SK-N-SH (cell line): ENCODE measurements at regions not wholly inside any gene's neighbourhood (a gene's known extent, or its start where the extent isn't known, plus 50 kb on each side); places are given as distances from the start of the nearest gene placed in this dataset.

ENCODE experiments used
- CTCF ChIA-PET: fragments of 300-600, 350-600 bp; formaldehyde crosslinking; extraction: SDS; loops from one replicate; lab custom pipeline; 2021; lab: Yijun Ruan, JAX
- POLR2A ChIA-PET: fragments of 350-600 bp; sonication (Branson Sonifier 250); formaldehyde crosslinking; extraction: SDS; loops from one replicate; lab custom pipeline; 2020; ENCODE audit warnings: antibody characterized with exemption, inconsistent platforms; lab: Yijun Ruan, JAX
- DNase-seq: peaks from one replicate; pipeline ENCODE4 v3.0.0; 2012
- H2AFZ ChIP-seq: fragments of 200-600 bp; sonication (generic); 2 replicates; pipeline ENCODE4 v1.8.1; 2016; ENCODE audit warnings: antibody characterized with exemption, mild to moderate bottlenecking, low read depth
- H3F3A ChIP-seq: fragments of 200-600 bp; sonication (generic); replicated peaks from 2 replicates; pipeline ENCODE3; 2016; ENCODE audit warnings: antibody characterized with exemption, mild to moderate bottlenecking; ENCODE audit not compliant: insufficient read depth
- H3K27ac ChIP-seq, 2 experiments: fragments of 200-500 bp in 1 of 2; fragments of 200-600 bp in 1 of 2; sonication (Bioruptor generic) in 1 of 2; sonication (generic), shearing (Covaris generic) in 1 of 2; 2 replicates each; pipeline versions ENCODE4 v1.5.1 to v1.6.1; 2014 to 2016; ENCODE audit warnings: low read depth in 2 of 2, inconsistent platforms in 1 of 2, low read length in 1 of 2, mild to moderate bottlenecking in 1 of 2, mixed read lengths in 1 of 2
- H3K27me3 ChIP-seq: fragments of 200-600 bp; sonication (generic), shearing (Covaris generic); 2 replicates; pipeline ENCODE4 v1.6.1; 2016; ENCODE audit warnings: mixed run types; ENCODE audit not compliant: insufficient read depth
- H3K36me3 ChIP-seq, 2 experiments: fragments of 200-500 bp in 1 of 2; fragments of 200-600 bp in 1 of 2; sonication (Bioruptor generic) in 1 of 2; sonication (generic) in 1 of 2; replicated peaks in 1 of 2; 2 replicates each; pipeline versions ENCODE3 to v1.5.1; 2014 to 2016; ENCODE audit warnings: low read length in 1 of 2, mild to moderate bottlenecking in 1 of 2; ENCODE audit not compliant: insufficient read depth in 2 of 2, control insufficient read depth in 1 of 2
- H3K4me1 ChIP-seq, 2 experiments: fragments of 200-500 bp in 1 of 2; fragments of 200-600 bp in 1 of 2; sonication (Bioruptor generic) in 1 of 2; sonication (generic), shearing (Covaris generic) in 1 of 2; 2 replicates each; pipeline versions ENCODE4 v1.5.1 to v1.6.1; 2014 to 2016; ENCODE audit warnings: low read depth in 1 of 2, low read length in 1 of 2, mixed run types in 1 of 2; ENCODE audit not compliant: insufficient read depth in 2 of 2, control insufficient read depth in 1 of 2
- H3K4me2 ChIP-seq: fragments of 200-600 bp; sonication (generic), shearing (Covaris generic); 2 replicates; pipeline ENCODE4 v1.6.1; 2017; ENCODE audit warnings: mixed run types
- H3K4me3 ChIP-seq, 2 experiments: fragments of 200-500 bp in 1 of 2; fragments of 200-600 bp in 1 of 2; sonication (Bioruptor generic) in 1 of 2; sonication (generic), shearing (Covaris generic) in 1 of 2; 2 replicates each; pipeline versions ENCODE4 v1.5.1 to v1.8.1; 2014 to 2016; ENCODE audit warnings: low read depth in 2 of 2, inconsistent platforms in 1 of 2, low read length in 1 of 2, mild to moderate bottlenecking in 1 of 2, mixed read lengths in 1 of 2, moderate library complexity in 1 of 2
- H3K79me2 ChIP-seq: fragments of 200-600 bp; sonication (generic); 2 replicates; pipeline ENCODE4 v1.8.1; 2017; ENCODE audit warnings: mild to moderate bottlenecking; ENCODE audit not compliant: insufficient read depth
- H3K9ac ChIP-seq: fragments of 200-600 bp; sonication (generic); 2 replicates; pipeline ENCODE4 v1.6.1; 2017; ENCODE audit warnings: mixed run types
- H3K9me2 ChIP-seq: fragments of 200-600 bp; sonication (generic); 2 replicates; pipeline ENCODE4 v1.6.1; 2017; ENCODE audit warnings: mixed run types
- H3K9me3 ChIP-seq: fragments of 200-600 bp; sonication (generic); 2 replicates; pipeline ENCODE4 v1.6.1; 2017; ENCODE audit warnings: mixed run types, mild to moderate bottlenecking, moderate library complexity
- H4K20me1 ChIP-seq: fragments of 200-600 bp; sonication (generic); 2 replicates; pipeline ENCODE4 v1.6.1; 2017; ENCODE audit warnings: mild to moderate bottlenecking, mixed run types; ENCODE audit not compliant: insufficient read depth
- CHD2 ChIP-seq: fragments of 150-350 bp; IDR thresholded peaks from 2 replicates; pipeline ENCODE4 v1.6.1; 2018; ENCODE audit warnings: low read length; ENCODE audit not compliant: partially characterized antibody
- ELF1 ChIP-seq: IDR thresholded peaks from 2 replicates; pipeline ENCODE4 v1.4.0; 2012
- EP300 ChIP-seq, 2 experiments: IDR thresholded peaks; 2 replicates each; pipeline versions ENCODE4 v1.4.0 to v1.6.1; 2012; ENCODE audit warnings: borderline replicate concordance in 1 of 2, low read depth in 1 of 2, low read length in 1 of 2
- FOXJ3 ChIP-seq: sonication (generic); formaldehyde crosslinking; IDR thresholded peaks from 2 replicates; pipeline ENCODE4 v1.5.1; 2020; ENCODE audit warnings: mild to moderate bottlenecking, missing genetic modification reagents
- FOXM1 ChIP-seq: IDR thresholded peaks from 2 replicates; pipeline ENCODE4 v1.4.0; 2012; ENCODE audit warnings: low read depth, mild to moderate bottlenecking
- GABPA ChIP-seq: IDR thresholded peaks from 2 replicates; pipeline ENCODE4 v1.4.0; 2012; ENCODE audit warnings: low read depth, mild to moderate bottlenecking
- GATA2 ChIP-seq: sonication (generic); formaldehyde crosslinking; IDR thresholded peaks from 2 replicates; pipeline ENCODE4 v1.5.0; 2020; ENCODE audit warnings: mild to moderate bottlenecking, missing genetic modification reagents
- MEF2A ChIP-seq: IDR thresholded peaks from 2 replicates; pipeline ENCODE4 v1.4.0; 2012; ENCODE audit warnings: low read depth, borderline replicate concordance
- MXI1 ChIP-seq: IDR thresholded peaks from 2 replicates; pipeline ENCODE4 v1.6.1; 2012; ENCODE audit warnings: mild to moderate bottlenecking, low read depth, low read length, improper control_type of control experiment
- NFIC ChIP-seq: IDR thresholded peaks from 2 replicates; pipeline ENCODE4 v1.4.0; 2012; ENCODE audit warnings: borderline replicate concordance
- POLR2AphosphoS5 ChIP-seq: IDR thresholded peaks from 2 replicates; pipeline ENCODE4 v1.6.1; 2012; ENCODE audit warnings: low read depth, low read length
- RAD21 ChIP-seq: IDR thresholded peaks from 2 replicates; pipeline ENCODE4 v1.6.1; 2012; ENCODE audit warnings: mild to moderate bottlenecking, low read length
- RCOR1 ChIP-seq: fragments of 150-350 bp; IDR thresholded peaks from 2 replicates; pipeline ENCODE4 v1.6.1; 2017; ENCODE audit warnings: antibody characterized with exemption, low read length
- RFX5 ChIP-seq: IDR thresholded peaks from 2 replicates; pipeline ENCODE4 v1.6.1; 2012; ENCODE audit warnings: mild to moderate bottlenecking, improper control_type of control experiment, low read length
- RXRA ChIP-seq: IDR thresholded peaks from 2 replicates; pipeline ENCODE4 v1.4.0; 2012; ENCODE audit warnings: low read depth, mild to moderate bottlenecking, borderline replicate concordance
- SMC3 ChIP-seq: IDR thresholded peaks from 2 replicates; pipeline ENCODE4 v1.6.1; 2012; ENCODE audit warnings: low read depth, low read length, improper control_type of control experiment
- TEAD4 ChIP-seq: IDR thresholded peaks from 2 replicates; pipeline ENCODE4 v1.4.0; 2012; ENCODE audit warnings: mild to moderate bottlenecking, borderline replicate concordance; ENCODE audit not compliant: insufficient read depth
- USF2 ChIP-seq: fragments of 150-350 bp; IDR thresholded peaks from 2 replicates; pipeline ENCODE4 v1.6.1; 2017; ENCODE audit warnings: antibody characterized with exemption, low read length, low read depth, borderline replicate concordance
- YY1 ChIP-seq: IDR thresholded peaks from 2 replicates; pipeline ENCODE4 v1.4.0; 2012; ENCODE audit warnings: low read depth, mild to moderate bottlenecking
- WGBS: methylation state at CpG from one replicate; pipeline ENCODE4 v1.1.6; 2017; ENCODE audit warnings: low lambda C conversion rate; 5-methylcytosine and 5-hydroxymethylcytosine counted together
- TF ChIP-seq, protein P1 (sequence below): IDR thresholded peaks from 2 replicates; pipeline ENCODE4 v1.4.0; 2012; ENCODE audit warnings: low read depth, borderline replicate concordance

DNA sequence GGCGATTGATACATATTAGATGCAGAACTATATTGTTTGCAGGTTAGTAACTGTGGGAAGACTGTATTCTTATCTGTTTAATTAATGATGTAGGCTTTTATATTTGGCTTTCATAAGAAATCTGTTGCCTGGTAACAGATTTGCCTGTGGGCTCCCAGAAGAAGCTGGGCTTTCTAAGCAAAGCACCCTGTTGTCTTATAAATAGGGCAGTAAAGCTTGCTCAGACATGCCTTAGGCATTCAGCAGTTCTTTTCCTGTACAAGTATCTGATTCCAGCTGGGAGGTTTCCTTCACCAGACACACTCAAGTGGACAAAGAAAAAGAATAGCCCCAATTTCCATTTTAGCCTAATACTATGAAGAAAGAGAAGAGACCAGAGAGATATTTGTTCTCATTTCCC is 524.0 kb downstream of the LRRIQ3 start:
- Histone ChIP-seq H2AFZ (no peak overlapping the region), H3K27me3 (no peaks in the 10 kb centered on the region), H3K79me2 (no peaks in the 10 kb centered on the region), H3K4me3 (no peak overlapping the region), H3K9ac (no peak overlapping the region), H3K4me2 (no peak overlapping the region), H3K4me1 (no peaks in the 10 kb centered on the region; a peak in 1 of 4 replicates), H3K27ac (no peak overlapping the region), H3K36me3 (no peaks in the 10 kb centered on the region), H3K9me3 (no peaks in the 10 kb centered on the region), H4K20me1 (no peaks in the 10 kb centered on the region), H3K9me2 (no peaks in the 10 kb centered on the region), H3F3A (no peaks in the 10 kb centered on the region)
- WGBS, result 54% methylated on average over 1 of the region's 1 CpG
- TF ChIP-seq RFX5, result no peak
- no peak for TF ChIP-seq USF2
- TF ChIP-seq FOXM1, result no peak
- no peak for TF ChIP-seq RCOR1
- TF ChIP-seq TEAD4, result no peak
- no peak for TF ChIP-seq MEF2A
- no peak for TF ChIP-seq FOXJ3 (CRISPR knock-in tag)
- TF ChIP-seq, protein P1, sequence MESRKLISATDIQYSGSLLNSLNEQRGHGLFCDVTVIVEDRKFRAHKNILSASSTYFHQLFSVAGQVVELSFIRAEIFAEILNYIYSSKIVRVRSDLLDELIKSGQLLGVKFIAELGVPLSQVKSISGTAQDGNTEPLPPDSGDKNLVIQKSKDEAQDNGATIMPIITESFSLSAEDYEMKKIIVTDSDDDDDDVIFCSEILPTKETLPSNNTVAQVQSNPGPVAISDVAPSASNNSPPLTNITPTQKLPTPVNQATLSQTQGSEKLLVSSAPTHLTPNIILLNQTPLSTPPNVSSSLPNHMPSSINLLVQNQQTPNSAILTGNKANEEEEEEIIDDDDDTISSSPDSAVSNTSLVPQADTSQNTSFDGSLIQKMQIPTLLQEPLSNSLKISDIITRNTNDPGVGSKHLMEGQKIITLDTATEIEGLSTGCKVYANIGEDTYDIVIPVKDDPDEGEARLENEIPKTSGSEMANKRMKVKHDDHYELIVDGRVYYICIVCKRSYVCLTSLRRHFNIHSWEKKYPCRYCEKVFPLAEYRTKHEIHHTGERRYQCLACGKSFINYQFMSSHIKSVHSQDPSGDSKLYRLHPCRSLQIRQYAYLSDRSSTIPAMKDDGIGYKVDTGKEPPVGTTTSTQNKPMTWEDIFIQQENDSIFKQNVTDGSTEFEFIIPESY, result no peak
- TF ChIP-seq POLR2AphosphoS5, result no peak
- TF ChIP-seq GATA2 (CRISPR knock-in tag), result no peak
- TF ChIP-seq SMC3, result no peak
- TF ChIP-seq YY1, result no peak
- no peak for TF ChIP-seq RAD21
- TF ChIP-seq ELF1, result no peak
- no peak for TF ChIP-seq RXRA
- TF ChIP-seq MXI1, result no peak
- TF ChIP-seq CHD2, result no peak
- no peak for TF ChIP-seq NFIC
- TF ChIP-seq EP300 (IDR thresholded peaks at IDR 0.05; ENCODE audit: borderline replicate concordance in 1 of 2, low read depth in 1 of 2, low read length in 1 of 2), result no peak
- no peak for TF ChIP-seq GABPA
- ChIA-PET CTCF (interaction anchor here (0.8 to 2.2 kb wide), 12 partner anchors 14 to 1489 kb away, joined by 3 to 8 read pairs (median 4); no protein-coding TSS in a partner anchor), POLR2A (no interaction called here)
- DNase-seq, result no peak
